H9 (cell line): ENCODE measurements at regions not wholly inside any gene's neighbourhood (a gene's known extent, or its start where the extent isn't known, plus 50 kb on each side); places are given as distances from the start of the nearest gene placed in this dataset.
"Not testable (repeated sequence)": the region's sequence is repeated elsewhere in the genome, so short reads cannot be mapped to it uniquely, and the experiment has no call there.

Experiments
- DNase-seq: peaks from one replicate; pipeline ENCODE4 v3.0.0-alpha.2; 2017
- H2AFZ ChIP-seq: one replicate; pipeline ENCODE4 v1.6.1; 2013; ENCODE audit warnings: mild to moderate bottlenecking, low read length, control low read depth, moderate library complexity
- H2AK5ac ChIP-seq: 2 replicates; pipeline ENCODE4 v1.6.1; 2013; ENCODE audit warnings: low read length, control low read depth, mixed read lengths; ENCODE audit not compliant: insufficient read length
- H2BK120ac ChIP-seq: one replicate; pipeline ENCODE4 v1.6.1; 2013; ENCODE audit warnings: low read depth, mild to moderate bottlenecking, low read length, control low read depth, inconsistent platforms; ENCODE audit not compliant: poor library complexity, severe bottlenecking
- H2BK12ac ChIP-seq: 2 replicates; pipeline ENCODE4 v1.6.1; 2013; ENCODE audit warnings: low read length, control low read depth, mixed read lengths, low read depth; ENCODE audit not compliant: insufficient read length
- H2BK15ac ChIP-seq: 2 replicates; pipeline ENCODE4 v1.6.1; 2013; ENCODE audit warnings: low read depth, low read length, control low read depth
- H2BK20ac ChIP-seq: one replicate; pipeline ENCODE4 v1.6.1; 2013; ENCODE audit warnings: low read depth, mild to moderate bottlenecking, low read length, control low read depth, inconsistent platforms; ENCODE audit not compliant: poor library complexity, severe bottlenecking
- H2BK5ac ChIP-seq: 2 replicates; pipeline ENCODE4 v1.6.1; 2013; ENCODE audit warnings: low read length, control low read depth, mixed read lengths; ENCODE audit not compliant: insufficient read length
- H3K14ac ChIP-seq: 2 replicates; pipeline ENCODE4 v1.6.1; 2013; ENCODE audit warnings: low read length, control low read depth; ENCODE audit not compliant: insufficient read depth
- H3K18ac ChIP-seq: 2 replicates; pipeline ENCODE4 v1.6.1; 2013; ENCODE audit warnings: low read depth, mild to moderate bottlenecking, mixed read lengths, low read length, control low read depth; ENCODE audit not compliant: insufficient read length
- H3K23ac ChIP-seq: 2 replicates; pipeline ENCODE4 v1.6.1; 2013; ENCODE audit warnings: low read length, control low read depth, mixed read lengths, low read depth; ENCODE audit not compliant: insufficient read length
- H3K23me2 ChIP-seq: 2 replicates; pipeline ENCODE4 v1.6.1; 2013; ENCODE audit warnings: low read depth, mild to moderate bottlenecking, mixed read lengths, low read length, control low read depth; ENCODE audit not compliant: insufficient read length, poor library complexity, severe bottlenecking
- H3K27ac ChIP-seq: 2 replicates; pipeline ENCODE4 v1.5.1; 2013; ENCODE audit warnings: low read length, control low read depth, mixed read lengths, low read depth; ENCODE audit not compliant: insufficient read length
- H3K27me3 ChIP-seq: 2 replicates; pipeline ENCODE4 v1.6.1; 2013; ENCODE audit warnings: low read length, control low read depth, inconsistent platforms; ENCODE audit not compliant: insufficient read depth
- H3K4ac ChIP-seq: 2 replicates; pipeline ENCODE4 v1.6.1; 2013; ENCODE audit warnings: low read depth, mild to moderate bottlenecking, control low read depth, inconsistent platforms, low read length, moderate library complexity
- H3K4me1 ChIP-seq: 2 replicates; pipeline ENCODE4 v1.6.1; 2013; ENCODE audit warnings: low read length, control low read depth, inconsistent platforms; ENCODE audit not compliant: insufficient read depth
- H3K4me2 ChIP-seq: 2 replicates; pipeline ENCODE4 v1.6.1; 2013; ENCODE audit warnings: low read length, control low read depth, mixed read lengths; ENCODE audit not compliant: insufficient read length, insufficient read depth
- H3K56ac ChIP-seq: 2 replicates; pipeline ENCODE4 v1.6.1; 2013; ENCODE audit warnings: low read depth, mild to moderate bottlenecking, mixed read lengths, low read length, control low read depth; ENCODE audit not compliant: insufficient read length
- H3K79me1 ChIP-seq: 2 replicates; pipeline ENCODE4 v1.6.1; 2013; ENCODE audit warnings: low read depth, mild to moderate bottlenecking, moderate library complexity, low read length, control low read depth, inconsistent platforms; ENCODE audit not compliant: insufficient read depth, poor library complexity, severe bottlenecking
- H3K79me2 ChIP-seq: 2 replicates; pipeline ENCODE4 v1.6.1; 2013; ENCODE audit warnings: low read length, control low read depth, inconsistent platforms; ENCODE audit not compliant: insufficient read depth
- H3K9ac ChIP-seq: 2 replicates; pipeline ENCODE4 v1.6.1; 2013; ENCODE audit warnings: low read length, control low read depth, mixed read lengths; ENCODE audit not compliant: insufficient read length; ENCODE audit errors: extremely low read depth
- H3K9me3 ChIP-seq: one replicate; pipeline ENCODE4 v1.6.1; 2013; ENCODE audit warnings: low read depth, low read length, inconsistent platforms; ENCODE audit not compliant: control insufficient read depth
- H3T11ph ChIP-seq: one replicate; pipeline ENCODE4 v1.6.1; 2013; ENCODE audit warnings: mild to moderate bottlenecking, low read length, control low read depth, inconsistent platforms
- H4K20me1 ChIP-seq: one replicate; pipeline ENCODE4 v1.6.1; 2013; ENCODE audit not compliant: control insufficient read depth, insufficient read length, insufficient read depth
- H4K5ac ChIP-seq: 2 replicates; pipeline ENCODE4 v1.6.1; 2013; ENCODE audit warnings: low read depth, mild to moderate bottlenecking, mixed read lengths, low read length, control low read depth; ENCODE audit not compliant: insufficient read length
- H4K8ac ChIP-seq: replicated peaks from 2 replicates; pipeline ENCODE4 v1.6.1; 2013; ENCODE audit warnings: low read length, control low read depth, mixed read lengths, low read depth; ENCODE audit not compliant: insufficient read length
- H4K91ac ChIP-seq: 2 replicates; pipeline ENCODE4 v1.6.1; 2013; ENCODE audit warnings: low read depth, mild to moderate bottlenecking, moderate library complexity, mixed read lengths, low read length, control low read depth; ENCODE audit not compliant: insufficient read length
- H3K27ac Mint-ChIP-seq, 3 experiments: 2 replicates in 2 of 3; 3 replicates in 1 of 3; pipeline ENCODE4 v1.8.0; 2020 to 2021; ENCODE audit warnings: mixed read lengths in 3 of 3, mild to moderate bottlenecking in 1 of 3, moderate library complexity in 1 of 3
- H3K27me3 Mint-ChIP-seq: 2 replicates; pipeline ENCODE4 v1.8.0; 2021; ENCODE audit warnings: low read depth, mild to moderate bottlenecking, moderate library complexity, mixed read lengths
- H3K36me3 Mint-ChIP-seq, 3 experiments: 2 replicates in 2 of 3; 3 replicates in 1 of 3; pipeline ENCODE4 v1.8.0; 2020 to 2021; ENCODE audit warnings: low read depth in 3 of 3, mixed read lengths in 3 of 3; ENCODE audit not compliant: insufficient read depth in 1 of 3
- H3K4me1 Mint-ChIP-seq, 2 experiments: 2 replicates each; pipeline ENCODE4 v1.8.0; 2020; ENCODE audit warnings: mixed read lengths in 2 of 2
- H3K4me3 Mint-ChIP-seq, 2 experiments: 2 replicates in 1 of 2; 3 replicates in 1 of 2; pipeline ENCODE4 v1.8.0; 2020 to 2021; ENCODE audit warnings: mild to moderate bottlenecking in 2 of 2, mixed read lengths in 2 of 2, moderate library complexity in 1 of 2
- H3K9me3 Mint-ChIP-seq, 2 experiments: 2 replicates in 1 of 2; 3 replicates in 1 of 2; pipeline ENCODE4 v1.8.0; 2020; ENCODE audit warnings: mild to moderate bottlenecking in 2 of 2, mixed read lengths in 2 of 2, moderate library complexity in 1 of 2
- WGBS: extraction: QIAGEN DNeasy Blood & Tissue Kit; methylation state at CpG from one replicate; pipeline ENCODE4 v1.1.7; 2013; ENCODE audit warnings: missing lambda C conversion rate, low lambda C conversion rate, mixed read lengths; ENCODE audit not compliant: insufficient read length; ENCODE audit errors: extremely low coverage; 5-methylcytosine and 5-hydroxymethylcytosine counted together
- TF ChIP-seq, protein P1 (sequence below): fragments of 200-600 bp; sonication (generic); conservative IDR thresholded peaks from 3 replicates; pipeline ENCODE4 v1.8.0; 2021; ENCODE audit warnings: antibody characterized with exemption, mild to moderate bottlenecking

DNA sequence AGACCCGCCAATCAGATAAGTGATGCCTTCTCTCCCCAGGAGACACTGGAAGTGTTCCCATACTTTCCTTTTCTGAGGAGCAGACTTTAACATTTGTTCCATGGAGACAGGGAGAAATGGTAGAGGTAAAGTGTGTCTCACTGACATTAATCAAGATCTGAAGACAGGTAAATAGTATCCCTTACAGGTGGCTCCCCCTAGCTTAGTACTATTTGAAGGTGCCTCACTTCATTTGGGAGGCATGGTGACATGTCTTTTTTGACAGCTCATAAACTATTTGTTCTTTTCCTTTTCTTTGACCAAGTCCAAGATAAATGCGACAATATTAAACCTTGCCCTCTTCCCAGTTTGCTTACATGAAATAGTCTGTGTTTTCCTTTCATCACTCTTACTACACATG lies 485.6 kb upstream of the IL12A start:
- no peaks in the 10 kb centered on the region for H3K79me1 ChIP-seq
- Mint-ChIP-seq H3K27me3 (no peaks in the 10 kb centered on the region; the same call in 1 of the 2 replicates), H3K36me3 (no peaks in the 10 kb centered on the region), H3K4me3 (no peak overlapping the region), H3K27ac (no peak overlapping the region), H3K9me3 (no peaks in the 10 kb centered on the region; a peak in 1 of 5 replicates), H3K4me1 (no peaks in the 10 kb centered on the region)
- TF ChIP-seq, protein P1, sequence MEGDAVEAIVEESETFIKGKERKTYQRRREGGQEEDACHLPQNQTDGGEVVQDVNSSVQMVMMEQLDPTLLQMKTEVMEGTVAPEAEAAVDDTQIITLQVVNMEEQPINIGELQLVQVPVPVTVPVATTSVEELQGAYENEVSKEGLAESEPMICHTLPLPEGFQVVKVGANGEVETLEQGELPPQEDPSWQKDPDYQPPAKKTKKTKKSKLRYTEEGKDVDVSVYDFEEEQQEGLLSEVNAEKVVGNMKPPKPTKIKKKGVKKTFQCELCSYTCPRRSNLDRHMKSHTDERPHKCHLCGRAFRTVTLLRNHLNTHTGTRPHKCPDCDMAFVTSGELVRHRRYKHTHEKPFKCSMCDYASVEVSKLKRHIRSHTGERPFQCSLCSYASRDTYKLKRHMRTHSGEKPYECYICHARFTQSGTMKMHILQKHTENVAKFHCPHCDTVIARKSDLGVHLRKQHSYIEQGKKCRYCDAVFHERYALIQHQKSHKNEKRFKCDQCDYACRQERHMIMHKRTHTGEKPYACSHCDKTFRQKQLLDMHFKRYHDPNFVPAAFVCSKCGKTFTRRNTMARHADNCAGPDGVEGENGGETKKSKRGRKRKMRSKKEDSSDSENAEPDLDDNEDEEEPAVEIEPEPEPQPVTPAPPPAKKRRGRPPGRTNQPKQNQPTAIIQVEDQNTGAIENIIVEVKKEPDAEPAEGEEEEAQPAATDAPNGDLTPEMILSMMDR: no peak; the same call in 2 of the 3 replicates
- no peaks in the 10 kb centered on the region for H3K23me2 ChIP-seq
- no CpG with 5 or more reads among the region's 2 CpGs for whole genome bisulfite sequencing
- H3K27me3 ChIP-seq: no peaks in the 10 kb centered on the region
- H2BK12ac ChIP-seq: no peak overlapping the region
- H3K14ac ChIP-seq: no peak overlapping the region
- H4K8ac ChIP-seq: no peak overlapping the region
- no peak overlapping the region for H2AFZ ChIP-seq
- no peak overlapping the region for H3K27ac ChIP-seq
- H4K91ac ChIP-seq: no peak overlapping the region
- H3K79me2 ChIP-seq: no peaks in the 10 kb centered on the region
- no peak overlapping the region for H3T11ph ChIP-seq
- H3K23ac ChIP-seq: no peak overlapping the region
- DNase-seq: no peak
- H2BK20ac ChIP-seq: no peak overlapping the region
- no peak overlapping the region for H2AK5ac ChIP-seq
- H4K5ac ChIP-seq: no peak overlapping the region
- H2BK5ac ChIP-seq: no peak overlapping the region
- no peak overlapping the region for H2BK120ac ChIP-seq
- no peak overlapping the region for H3K9ac ChIP-seq
- no peak overlapping the region for H3K4ac ChIP-seq
- no peak overlapping the region for H3K56ac ChIP-seq
- H4K20me1 ChIP-seq: no peaks in the 10 kb centered on the region
- H3K4me1 ChIP-seq: no peaks in the 10 kb centered on the region
- no peak overlapping the region for H2BK15ac ChIP-seq
- H3K18ac ChIP-seq: no peak overlapping the region
- no peaks in the 10 kb centered on the region for H3K9me3 ChIP-seq
- no peak overlapping the region for H3K4me2 ChIP-seq

DNA sequence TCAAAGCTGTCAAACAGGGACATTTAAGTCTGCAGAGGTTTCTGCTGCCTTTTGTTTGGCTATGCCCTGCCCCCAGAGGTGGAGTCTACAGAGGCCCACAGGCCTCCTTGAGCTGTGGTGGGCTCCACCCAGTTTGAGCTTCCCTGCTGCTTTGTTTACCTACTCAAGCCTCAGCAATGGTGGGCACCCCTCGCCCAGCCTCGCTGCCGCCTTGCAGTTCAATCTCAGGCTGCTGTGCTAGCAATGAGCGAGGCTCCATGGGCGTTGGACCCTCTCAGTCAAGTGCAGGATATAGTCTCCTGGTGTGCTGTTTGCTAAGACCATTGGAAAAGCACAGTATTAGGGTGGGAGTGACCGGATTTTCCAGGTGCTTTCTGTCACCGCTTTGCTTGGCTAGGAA lies 477.6 kb upstream of the IL12A start:
- not testable (repeated sequence) for H3K27me3 ChIP-seq, H3K4me1 ChIP-seq, H3K36me3 Mint-ChIP-seq, H3K23ac ChIP-seq, H2BK120ac ChIP-seq, H3K9me3 ChIP-seq, H3K18ac ChIP-seq, H4K5ac ChIP-seq, H3K23me2 ChIP-seq, H3K4ac ChIP-seq, H3K4me3 Mint-ChIP-seq, H3K4me2 ChIP-seq, H2AFZ ChIP-seq, H3K27ac ChIP-seq, H4K20me1 ChIP-seq, H3K9me3 Mint-ChIP-seq, H4K8ac ChIP-seq, H3K9ac ChIP-seq, H3K14ac ChIP-seq, H2AK5ac ChIP-seq, DNase-seq, H2BK5ac ChIP-seq, H3K79me1 ChIP-seq, H3K27ac Mint-ChIP-seq, H2BK12ac ChIP-seq, H2BK15ac ChIP-seq, H3K4me1 Mint-ChIP-seq, H2BK20ac ChIP-seq, H3K79me2 ChIP-seq, H3K56ac ChIP-seq, H4K91ac ChIP-seq, H3T11ph ChIP-seq
- peaks cover 11% of the 10 kb centered on the region for H3K27me3 Mint-ChIP-seq
- WGBS: no CpG with 5 or more reads among the region's 7 CpGs
